SK-N-DZ (cell line): ENCODE measurements at regions not wholly inside any gene's neighbourhood (a gene's known extent, or its start where the extent isn't known, plus 50 kb on each side); places are given as distances from the start of the nearest gene placed in this dataset.
A peak's percentile ranks its signal among the peaks of the same experiment; 100 is the strongest.
"Not testable (repeated sequence)": the region's sequence is repeated elsewhere in the genome, so short reads cannot be mapped to it uniquely, and the experiment has no call there.

ENCODE experiments used
- DNase-seq: peaks from one replicate; pipeline ENCODE4 v3.0.0-alpha.2; 2015; ENCODE audit warnings: low spot score

DNA sequence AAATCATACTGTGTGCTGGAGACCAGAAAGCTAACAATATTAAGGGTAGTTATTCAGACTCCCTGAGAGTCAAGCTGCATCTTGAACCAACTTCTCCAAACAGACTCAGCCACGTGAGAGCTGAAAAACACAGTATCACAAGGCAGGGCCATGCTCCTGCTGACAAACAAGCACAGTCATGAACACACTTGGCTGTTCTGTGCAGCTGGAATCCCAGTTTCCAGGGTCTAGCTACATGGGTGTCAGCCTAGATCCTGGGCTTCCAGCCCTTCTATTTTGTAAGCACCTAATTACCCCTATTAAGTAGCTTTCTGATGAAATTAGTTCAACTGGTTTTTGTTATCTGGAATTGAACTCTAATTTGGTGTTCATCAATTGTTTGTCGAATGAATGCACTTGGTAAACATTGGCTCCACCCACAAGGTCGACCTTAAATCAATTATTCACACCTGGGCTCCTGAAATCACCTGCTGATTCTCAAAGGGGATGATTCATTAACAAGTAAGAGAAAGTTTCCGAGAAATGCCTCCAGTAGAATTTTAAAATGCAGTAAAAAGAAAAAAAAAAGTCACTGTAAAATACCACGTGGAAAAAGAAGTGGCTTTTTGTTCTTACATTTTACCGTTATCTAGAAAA lies 179.3 kb downstream of the ZC3H11B start:
- no peak for DNase-seq

DNA sequence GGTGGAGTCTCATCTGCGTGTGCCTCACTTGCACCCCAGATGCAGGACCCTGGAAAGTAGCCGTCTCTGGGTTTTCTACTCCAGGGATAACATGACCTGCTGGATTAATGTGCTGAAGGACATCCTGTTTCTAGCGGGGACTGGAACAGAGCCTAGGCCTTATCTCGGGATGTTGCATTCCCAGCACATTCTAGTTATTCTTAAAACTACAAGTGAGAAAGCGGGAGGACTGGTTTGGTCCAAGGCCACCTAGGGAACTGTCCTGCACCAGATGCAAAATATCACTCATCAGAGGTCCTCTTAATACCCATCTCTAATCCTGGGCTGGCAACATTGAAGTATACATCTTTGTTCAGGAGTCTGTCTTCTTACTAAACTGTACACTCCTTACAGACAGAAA lies 179.9 kb downstream of the ZC3H11B start:
- no peak for DNase-seq

DNA sequence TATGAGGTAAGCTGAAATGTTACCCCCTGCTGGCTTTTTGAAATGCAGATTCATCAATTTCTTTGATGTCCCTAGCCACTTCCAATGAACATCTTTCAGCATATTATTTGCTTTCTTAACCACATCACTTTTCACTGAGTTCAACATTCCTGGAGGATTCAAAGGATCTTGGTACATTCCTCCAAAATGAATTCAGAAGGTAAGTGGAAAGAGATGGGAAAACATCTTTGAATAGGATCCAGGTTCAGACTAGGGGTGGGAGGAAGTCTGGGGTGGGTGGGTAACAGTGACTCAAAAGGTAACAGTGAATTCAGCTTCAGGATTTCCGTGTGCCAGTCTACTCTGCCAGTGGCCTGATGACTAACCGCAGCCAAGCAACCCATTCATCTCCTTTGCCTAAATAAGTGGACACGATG lies 180.7 kb downstream of the ZC3H11B start:
- no peak for DNase-seq

DNA sequence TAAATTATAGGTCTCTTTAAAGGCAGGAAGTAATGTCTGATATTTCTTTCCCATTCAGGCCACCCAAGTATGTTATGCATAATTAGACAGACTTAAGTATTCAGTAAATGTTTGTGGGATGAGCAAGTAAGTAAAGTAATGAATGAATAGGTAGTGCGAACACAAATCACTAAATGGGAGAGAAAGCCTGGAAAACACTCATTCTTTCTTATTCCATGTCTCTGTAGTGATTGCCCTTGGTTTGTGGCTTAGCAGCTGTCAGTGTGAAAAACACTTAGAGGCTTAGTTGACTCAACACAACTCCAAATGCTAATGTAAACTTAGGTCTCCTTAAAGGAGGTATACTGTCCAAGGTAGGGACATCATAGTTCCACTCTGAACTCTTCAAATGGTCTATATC lies 182.5 kb downstream of the ZC3H11B start:
- no peak for DNase-seq

DNA sequence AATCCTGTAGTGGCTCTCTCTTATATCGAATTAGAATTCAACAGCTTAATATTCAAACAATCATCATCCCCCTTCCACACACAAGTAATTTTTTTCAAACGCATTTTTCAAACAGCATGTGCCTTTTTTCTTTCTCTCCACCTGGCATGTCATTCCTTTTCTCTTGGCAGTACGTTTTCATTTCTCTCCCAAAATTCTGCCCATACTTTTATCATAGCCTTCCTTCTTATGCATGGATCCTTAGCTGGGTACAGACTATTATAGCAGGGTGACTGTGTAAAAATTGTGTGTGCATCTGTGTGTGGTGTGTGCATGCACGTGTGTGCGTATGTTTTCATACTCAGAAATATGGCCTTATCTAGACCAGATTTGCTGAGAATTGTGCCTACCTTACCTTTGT lies 184.3 kb downstream of the ZC3H11B start:
- no peak for DNase-seq

DNA sequence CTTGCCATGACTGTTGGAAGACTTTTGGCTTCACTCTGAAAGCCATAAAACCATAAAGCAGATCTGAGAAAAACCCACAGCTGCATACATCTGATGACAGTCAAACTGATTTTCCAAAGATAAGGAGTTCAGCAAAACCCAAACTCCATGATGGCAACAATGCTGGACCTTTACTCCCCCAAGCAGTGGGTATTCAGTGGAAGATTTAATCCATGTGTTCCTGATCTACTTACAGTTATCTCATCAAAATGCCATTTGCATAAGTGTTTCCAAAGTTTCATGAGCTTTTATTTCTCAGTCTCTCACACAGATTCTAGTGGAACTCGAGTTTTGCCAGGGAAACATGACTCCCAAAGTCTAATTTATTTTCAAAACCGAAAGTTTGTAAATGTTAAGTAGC lies 184.9 kb downstream of the ZC3H11B start:
- no peak for DNase-seq

DNA sequence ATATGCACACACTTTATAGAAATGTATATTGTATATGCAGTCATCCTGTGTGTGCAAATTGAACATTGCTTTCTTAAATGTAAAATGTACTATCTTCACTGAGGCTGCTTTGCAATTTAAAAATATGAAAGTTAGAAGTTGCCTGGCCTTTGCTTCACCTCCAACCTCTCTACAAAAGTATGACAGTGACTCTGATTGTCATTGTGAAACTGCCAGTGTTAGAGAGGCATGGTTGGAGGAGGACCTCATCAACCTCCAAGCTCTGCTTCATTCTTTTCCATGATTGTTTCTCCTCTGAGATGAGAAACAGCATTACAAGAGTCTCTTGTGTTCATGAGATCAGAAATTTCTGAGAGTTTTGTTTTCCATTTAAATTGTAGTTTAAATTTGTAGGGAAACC lies 185.5 kb downstream of the ZC3H11B start:
- no peak for DNase-seq

DNA sequence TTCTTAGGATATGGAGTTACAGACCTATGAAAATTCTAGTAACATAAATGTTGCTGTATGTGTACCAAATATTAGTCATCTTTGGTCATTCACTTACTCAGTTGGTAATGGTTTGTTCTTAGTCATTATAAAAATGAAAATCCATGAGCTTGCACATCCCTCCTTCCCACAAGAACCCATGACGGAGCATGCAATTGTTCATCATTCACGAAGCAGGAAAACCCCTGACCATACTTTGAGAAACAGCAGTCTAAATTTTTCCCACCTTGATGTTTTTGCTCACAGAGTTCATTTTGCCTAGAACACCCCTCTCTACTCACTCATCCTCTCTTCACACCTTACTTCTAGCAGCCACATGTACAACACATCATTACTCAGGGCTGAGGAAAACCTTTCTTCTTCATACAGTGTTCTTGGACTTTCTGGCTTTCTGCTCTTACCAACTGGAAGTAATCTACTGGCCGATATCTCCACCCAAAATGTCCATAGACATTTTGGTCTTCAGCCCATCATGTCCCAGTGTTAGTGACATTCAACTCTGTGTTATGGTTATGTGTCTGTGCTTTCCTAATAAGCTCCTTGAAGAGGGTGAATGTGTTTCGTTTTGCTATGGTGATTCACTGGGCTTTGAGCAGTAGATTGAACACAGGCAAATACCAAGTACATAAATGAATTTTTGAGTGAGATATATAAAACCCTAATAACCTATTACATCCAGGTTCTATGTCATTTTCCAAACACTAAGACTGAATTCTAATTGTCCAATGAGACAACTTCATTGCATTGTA lies 189.9 kb downstream of the ZC3H11B start:
- DNase-seq: no peak

DNA sequence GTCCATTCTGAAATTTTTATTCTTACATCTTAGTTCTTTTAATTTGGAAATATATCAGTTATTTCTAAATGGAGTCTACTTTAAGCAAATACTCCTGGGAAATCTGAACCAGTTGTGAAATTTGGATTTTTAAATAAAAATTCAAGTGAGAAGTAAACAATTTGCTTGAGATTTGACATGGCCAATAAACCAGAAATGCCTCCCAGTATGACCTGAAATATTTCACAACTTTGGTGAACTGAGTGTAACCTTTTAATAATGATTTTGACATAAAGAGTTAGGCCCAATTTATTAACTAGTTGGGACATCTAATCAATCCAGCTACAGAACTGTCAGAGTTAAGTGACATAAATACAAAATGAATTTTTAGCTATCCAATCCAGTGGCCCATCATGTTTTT lies 192.0 kb downstream of the ZC3H11B start:
- no peak for DNase-seq

DNA sequence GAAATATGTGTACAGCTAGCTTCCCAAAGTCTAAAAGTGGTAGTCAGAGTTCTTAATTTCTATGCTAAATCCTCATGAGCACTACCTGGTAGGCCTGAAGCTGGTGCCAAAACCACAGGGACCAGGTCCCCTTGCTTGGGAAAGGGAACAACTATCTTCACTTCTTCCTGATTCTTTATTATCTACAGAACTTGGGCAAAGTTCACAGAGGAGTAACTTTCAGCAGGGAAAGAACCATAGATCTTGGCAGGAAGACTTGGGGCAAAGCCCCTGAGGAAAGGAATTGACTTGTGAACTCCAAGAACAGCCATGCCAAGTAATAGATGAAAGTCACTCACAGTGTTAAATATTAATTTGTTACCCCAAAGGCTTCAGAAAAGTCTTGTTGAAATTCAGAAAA lies 193.0 kb downstream of the ZC3H11B start:
- no peak for DNase-seq

DNA sequence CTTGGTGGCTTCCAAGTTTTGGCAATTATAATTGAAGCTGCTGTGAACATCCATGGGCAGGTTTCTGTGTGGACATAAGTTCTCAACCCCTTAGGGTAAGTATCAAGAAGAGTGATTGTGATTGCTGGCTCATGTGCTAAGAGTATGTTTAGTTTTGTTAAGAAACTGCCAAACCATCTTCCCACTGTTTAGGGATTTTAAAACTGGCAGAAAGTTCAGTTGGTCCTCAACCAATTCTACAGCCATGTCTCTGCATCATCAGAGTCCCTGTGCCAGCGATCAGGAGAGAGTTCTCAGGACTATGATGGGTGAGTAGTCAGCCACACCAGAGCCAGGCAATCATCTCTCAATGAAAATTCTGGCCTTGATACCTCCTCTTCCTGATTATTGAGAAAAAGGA lies 193.8 kb downstream of the ZC3H11B start:
- DNase-seq: no peak

DNA sequence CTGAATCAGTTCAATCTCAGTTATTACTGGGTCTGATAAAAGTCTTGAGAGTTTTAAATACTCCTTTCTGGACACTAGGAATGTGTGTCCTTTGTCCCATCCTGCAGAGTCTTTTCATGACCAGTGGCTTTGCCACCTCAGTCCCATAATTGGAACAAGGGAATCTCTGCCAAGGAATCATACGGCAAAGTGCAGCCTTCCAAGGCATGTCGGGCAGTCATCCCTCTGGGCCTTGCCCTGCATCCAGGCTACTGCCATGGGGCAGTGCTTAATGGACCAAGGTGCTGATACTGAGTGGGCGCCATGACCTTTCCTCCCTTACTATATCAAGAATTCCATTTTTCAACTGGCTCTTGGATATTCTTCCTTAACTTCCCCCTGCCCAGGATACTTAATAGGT lies 195.3 kb downstream of the ZC3H11B start:
- DNase-seq: no peak

DNA sequence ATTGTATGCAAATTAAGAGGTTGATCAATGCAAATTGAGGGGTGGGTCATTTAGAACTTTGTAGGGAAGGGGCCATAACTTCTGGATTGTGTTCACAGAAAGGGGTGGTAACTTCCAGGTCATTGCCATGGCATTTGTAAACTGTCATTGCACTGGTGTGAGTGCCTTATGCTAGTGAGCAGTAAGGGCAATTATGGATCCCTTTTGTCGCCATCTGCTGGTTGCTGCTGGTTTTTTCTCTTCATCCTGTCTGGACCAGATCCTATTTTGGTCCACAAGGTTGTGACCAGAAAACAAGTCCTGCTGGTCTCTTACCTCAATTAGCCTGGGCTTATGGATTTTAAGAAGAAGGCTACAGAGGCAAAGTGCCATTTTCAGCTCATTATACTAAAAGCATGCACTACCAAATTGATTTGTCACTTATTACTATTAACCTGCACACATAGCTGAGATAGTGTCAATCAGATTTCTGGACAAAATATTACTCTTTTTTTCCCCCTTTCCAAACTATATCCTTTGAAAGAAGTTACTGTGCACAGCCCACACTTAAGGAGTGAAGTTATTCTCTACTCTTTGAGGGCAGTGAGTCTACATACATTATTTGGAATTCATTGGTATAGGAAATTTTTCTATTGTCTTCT lies 196.2 kb downstream of the ZC3H11B start:
- DNase-seq: peak; percentile 55

DNA sequence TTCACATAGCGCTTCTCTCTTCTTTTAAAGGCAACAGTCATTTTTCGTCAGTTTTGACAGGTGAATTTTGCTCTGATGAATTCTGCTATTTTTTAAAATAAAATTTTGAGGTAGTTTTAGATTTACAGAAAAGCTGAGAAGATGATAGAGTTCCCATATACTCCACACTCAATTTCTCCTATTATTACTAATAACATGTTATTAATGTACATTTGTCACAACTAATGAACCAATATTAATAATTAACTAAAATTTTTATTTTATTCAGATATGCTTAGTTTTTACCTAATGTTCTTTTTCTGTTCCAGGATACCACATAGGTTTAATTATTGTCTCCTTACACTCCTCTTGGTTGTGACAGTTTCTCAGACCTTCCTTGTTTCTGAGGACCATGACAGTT lies 197.0 kb downstream of the ZC3H11B start:
- no peak for DNase-seq

DNA sequence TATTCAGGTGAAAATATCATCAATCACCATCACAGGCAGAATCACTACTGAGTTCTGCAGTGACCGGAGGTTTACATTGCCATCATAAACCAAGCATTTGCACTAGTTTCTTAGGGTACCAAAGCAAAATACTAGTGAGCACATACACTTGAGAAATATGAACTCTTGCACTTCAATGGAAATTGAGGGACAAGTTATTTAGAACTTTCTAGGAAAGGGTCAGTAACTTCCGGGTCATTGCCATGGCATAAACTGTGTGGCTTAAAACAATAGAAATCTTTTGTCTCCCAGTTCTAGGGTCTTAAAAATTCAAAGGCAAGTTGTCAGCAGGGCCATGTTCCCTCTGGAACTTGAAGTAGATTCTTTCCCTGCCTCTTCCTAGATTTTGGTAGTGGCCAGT lies 197.5 kb downstream of the ZC3H11B start:
- DNase-seq: no peak

DNA sequence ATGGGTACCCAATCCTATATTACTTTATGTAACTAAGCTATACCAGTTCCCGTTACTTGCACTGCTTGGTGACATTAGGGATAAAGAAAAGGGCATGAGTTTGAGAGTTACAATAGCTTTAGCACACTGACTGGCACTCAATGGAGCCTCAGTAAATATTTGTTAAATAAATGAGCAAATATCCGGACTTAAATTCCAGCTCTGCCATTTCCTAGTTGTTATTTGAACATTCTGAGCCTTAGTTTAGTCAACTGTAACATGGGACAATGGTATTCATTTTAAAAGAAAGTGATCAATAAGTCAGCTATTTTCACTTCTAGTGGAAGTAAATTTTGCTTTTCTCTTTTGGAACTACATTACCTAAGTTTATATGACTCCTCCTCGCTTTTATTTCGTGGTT lies 198.7 kb downstream of the ZC3H11B start:
- DNase-seq: no peak

DNA sequence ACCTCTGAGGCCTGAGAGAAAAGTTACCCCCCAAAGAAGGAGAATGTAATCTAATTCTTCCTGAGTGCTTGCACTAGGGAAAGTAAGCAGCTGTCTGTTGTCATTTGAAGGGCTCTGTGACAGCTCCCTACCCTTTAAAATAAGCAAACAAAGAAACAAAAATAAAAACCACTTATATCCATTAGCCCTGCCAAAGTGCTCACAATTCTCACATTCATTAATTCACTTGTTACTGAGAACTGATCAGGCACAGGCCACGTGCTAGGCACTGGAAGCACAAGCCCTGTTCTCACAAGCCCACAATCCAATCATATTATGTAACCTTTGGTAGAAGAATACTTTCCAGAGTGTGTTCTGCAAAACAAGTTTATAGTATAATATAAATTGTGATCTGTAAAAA lies 199.4 kb downstream of the ZC3H11B start:
- DNase-seq: no peak

DNA sequence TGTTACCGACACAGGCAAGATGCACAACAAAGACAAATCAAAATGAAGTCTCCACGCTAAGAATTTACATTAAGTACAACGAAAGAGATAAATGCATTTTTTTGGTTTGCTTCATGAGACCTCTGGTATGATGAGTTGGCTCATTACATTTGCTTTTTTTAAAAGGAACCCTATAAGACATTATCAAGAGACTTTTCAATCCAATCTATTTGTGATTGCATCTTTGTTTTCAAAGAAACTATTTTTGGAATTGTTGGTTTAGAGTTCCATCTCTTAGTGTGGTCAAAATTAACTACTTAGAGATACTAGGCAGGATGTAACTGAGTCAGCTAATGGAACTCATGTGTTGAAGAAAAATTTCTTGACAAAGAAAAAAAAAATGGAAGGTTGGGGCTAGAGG lies 200.1 kb downstream of the ZC3H11B start:
- DNase-seq: no peak

DNA sequence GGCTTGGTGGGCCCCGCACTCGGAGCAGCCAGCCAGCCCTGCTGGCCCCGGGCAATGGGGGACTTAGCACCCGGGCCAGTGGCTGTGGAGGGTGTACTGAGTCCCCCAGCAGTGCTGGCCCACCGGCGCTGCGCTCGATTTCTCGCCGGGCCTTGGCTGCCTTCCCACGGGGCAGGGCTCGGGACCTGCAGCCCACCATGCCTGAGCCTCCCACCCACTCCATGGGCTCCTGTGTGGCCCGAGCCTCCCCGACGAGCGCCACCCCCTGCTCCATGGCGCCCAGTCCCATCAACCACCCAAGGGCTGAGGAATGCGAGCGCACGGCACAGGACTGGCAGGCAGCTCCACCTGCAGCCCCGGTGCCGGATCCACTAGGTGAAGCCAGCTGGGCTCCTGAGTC lies 202.2 kb downstream of the ZC3H11B start:
- not testable (repeated sequence) for DNase-seq

DNA sequence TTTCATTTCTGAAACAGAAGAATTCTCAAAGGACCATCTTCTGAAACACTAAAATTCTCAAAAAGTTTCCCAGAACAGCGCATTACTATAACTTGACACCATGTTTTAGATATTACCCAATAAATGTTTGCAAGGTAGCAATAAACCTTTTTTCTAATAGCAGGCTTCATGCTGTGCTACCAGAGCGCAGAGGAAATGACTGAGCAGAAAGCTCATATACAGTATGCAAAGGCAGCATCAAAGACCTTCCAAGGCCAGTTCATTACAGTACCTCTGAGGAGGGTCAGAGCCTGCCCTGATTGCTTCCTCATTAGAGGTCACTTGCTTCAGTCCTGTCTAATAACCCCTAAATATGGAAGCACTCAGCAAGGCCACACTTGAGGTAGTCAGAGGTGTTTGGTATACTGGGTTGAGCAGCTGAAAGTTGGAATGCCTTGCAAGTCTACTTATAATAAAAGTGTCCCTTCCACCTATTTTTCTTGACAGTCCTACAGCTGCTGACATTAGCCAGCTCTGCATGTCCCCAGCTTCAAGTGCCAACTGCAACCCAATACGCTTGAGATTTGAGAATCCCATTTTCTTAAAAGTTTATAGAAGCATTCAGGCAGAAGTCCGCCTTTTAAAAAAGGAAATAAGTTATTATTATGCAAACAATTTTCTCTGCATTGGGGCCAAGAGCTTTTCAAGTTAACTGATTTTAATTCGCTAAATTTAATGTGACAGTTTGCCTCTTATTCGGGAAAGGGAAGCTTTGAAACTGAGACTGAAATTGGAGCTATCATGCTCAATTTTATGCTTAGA lies 207.2 kb downstream of the ZC3H11B start:
- peak; percentile 25 for DNase-seq

DNA sequence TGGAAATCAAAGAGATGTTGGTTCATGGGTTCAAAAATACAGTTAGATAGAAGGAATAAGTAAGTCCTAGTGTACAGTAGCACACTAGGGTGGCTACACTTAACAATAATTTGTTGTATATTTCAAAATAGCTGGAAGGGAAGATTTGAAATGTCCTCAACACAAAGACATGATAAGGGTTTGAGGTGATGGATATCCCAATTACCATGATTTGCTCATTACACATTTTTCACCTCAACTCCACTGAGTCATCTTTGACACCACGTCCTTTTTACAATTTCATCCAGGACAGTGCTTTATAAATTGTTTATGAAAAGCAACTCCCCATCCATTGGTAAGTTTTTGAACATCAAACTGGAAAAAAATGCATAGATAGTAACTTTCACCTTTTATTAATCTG lies 208.3 kb downstream of the ZC3H11B start:
- DNase-seq: no peak

DNA sequence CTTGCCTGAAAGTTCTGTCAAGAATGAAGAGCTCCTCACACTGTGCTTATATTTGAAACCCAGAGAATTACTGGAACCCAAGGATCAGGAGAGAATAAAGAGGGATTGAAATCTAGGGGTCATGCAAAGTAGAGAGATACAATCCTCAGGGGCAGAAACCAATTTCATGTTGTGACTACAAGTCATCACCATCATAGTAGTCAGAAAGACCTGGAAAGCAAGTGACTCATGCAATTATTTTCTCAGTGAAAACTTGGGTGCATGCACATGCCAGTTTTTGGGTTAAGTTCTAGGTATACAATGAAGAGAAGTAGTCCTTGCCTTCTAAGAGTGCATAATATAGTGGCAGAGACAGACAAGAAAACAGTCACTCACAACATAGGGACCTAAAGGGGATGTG lies 210.0 kb downstream of the ZC3H11B start:
- DNase-seq: no peak
